Right lobe of liver (tissue), 4 donors: ENCODE measurements at regions not wholly inside any gene's neighbourhood (a gene's known extent, or its start where the extent isn't known, plus 50 kb on each side); places are given as distances from the start of the nearest gene placed in this dataset.

ENCODE experiments used
- CTCF ChIP-seq, 4 donors: fragments of 200-600 bp in 3 of 4; fragments of 450-650 bp in 1 of 4; IDR thresholded peaks; one replicate each; pipeline versions ENCODE4 v1.5.1 to v1.8.0; 2016 to 2022; ENCODE audit warnings: antibody characterized with exemption in 4 of 4, mild to moderate bottlenecking in 2 of 4
- POLR2A ChIP-seq: fragments of 450-650 bp; IDR thresholded peaks from one replicate; pipeline ENCODE4 v1.6.1; 2017; ENCODE audit warnings: antibody characterized with exemption, mild to moderate bottlenecking
- donor health status: DM: no; HTN: no; CAD: no.
- donor health status: DM: no; HTN: no; CAD: no.
- donor health status: DM: no; HTN: yes; CAD: no.

GRCh38 chr16:9399573-9399972, 308.1 kb downstream of the HAPSTR1 start:
- TF ChIP-seq CTCF (IDR thresholded peaks at IDR 0.05) (no peak), POLR2A (no peak)
